GM18951 (cell line): ENCODE measurements at regions not wholly inside any gene's neighbourhood (a gene's known extent, or its start where the extent isn't known, plus 50 kb on each side); places are given as distances from the start of the nearest gene placed in this dataset.
"Not testable (repeated sequence)": the region's sequence is repeated elsewhere in the genome, so short reads cannot be mapped to it uniquely, and the experiment has no call there.

Source experiments
- POLR2A ChIP-seq: IDR thresholded peaks from 4 replicates; pipeline ENCODE4 v1.6.1; 2011; ENCODE audit warnings: mild to moderate bottlenecking; ENCODE audit not compliant: insufficient read length, insufficient read depth; ENCODE audit errors: extremely low read depth
- in situ Hi-C: fragments of 300-500 bp; cut with MboI; formaldehyde crosslinking; loops from one replicate; pipeline ENCODE4 v1.12.0; 2022; ENCODE audit warnings: low sequenced_read_pairs, mixed read lengths, inconsistent platforms; ENCODE audit not compliant: unreplicated experiment

DNA sequence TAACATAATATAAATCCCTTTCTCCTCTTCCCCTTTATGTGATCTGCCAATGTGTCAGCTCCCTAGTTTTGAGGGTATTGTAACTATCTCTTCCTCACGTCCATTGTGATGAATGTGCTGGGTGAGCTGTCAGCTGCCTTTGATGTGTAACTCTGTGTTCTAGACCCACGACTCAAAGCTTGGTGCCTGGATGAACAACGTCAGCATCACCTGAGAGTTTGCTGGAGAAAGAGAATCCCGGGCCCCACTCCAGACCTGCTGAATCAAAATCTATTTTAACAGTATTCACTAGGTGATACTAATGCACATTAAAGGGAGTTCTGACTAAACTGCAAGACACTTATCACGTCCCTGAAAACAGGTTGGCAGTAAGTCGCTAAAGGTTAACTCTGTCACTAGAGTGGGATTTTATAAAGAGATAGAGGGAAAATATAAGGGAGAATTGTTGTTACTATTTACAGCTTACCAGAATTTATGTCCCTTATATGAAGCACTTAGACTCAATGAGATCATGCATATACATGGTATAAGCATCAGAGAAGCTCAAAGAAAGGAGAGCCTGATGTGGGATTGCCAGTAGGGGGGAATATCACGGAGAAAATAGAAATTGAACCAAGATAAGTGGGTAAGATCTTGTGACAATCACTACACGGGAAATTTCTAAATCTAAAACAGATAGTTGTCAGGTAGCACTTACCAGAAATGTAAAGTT, 423.8 kb upstream of the SLC30A5 start:
- TF ChIP-seq POLR2A: no peak
- in situ Hi-C loops: no loop called here

DNA sequence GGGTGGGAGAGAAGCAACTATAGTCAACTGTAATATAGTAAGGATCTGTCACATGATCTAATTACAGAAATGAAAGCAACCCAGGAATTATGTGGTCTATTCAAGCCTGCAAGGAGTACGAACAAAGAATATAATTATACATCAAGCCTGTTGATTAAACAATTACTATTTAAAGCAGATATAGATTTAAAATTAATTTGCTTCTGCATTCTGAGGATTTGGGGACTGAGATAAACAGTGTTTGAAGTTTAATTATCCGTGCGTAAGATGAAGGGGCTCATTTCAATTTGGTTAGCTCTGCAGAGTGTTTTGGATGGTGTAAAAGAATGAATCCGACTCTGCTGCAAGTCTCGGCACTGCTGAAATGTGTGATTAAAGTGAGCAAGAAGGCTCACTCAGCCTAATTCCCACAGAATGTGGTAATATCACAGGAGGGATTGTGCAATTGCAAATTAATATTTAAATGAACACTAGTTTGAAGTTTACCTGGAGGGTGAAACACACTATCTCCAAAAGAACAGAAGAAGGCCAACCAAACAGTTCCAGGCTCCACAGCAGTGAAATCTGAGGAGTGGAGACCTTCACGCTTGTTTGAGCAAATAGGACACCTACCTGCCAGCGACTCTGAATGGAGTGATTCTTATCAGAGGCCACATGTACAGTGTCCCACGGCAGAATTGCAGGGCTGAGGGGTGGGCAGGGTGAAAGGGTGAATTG, 420.6 kb upstream of the SLC30A5 start:
- TF ChIP-seq POLR2A: no peak
- in situ Hi-C loops: no loop called here

DNA sequence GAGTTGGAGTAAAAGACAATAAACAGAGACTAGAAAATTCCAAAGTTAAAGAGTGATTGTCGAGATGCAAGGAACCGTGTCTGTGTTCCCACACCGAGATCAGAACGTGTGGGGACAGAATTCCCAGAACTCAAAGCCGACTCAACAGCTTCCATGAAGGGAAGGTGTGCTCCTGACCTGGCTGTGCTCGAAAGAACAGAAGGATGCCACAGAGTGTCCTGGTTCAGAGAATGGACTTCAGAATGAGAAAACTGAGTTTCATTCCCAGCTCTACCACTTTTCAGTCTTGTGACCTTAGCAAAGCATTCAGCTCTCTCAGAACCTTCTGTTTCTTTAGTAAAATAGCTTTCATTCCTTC, 420.0 kb upstream of the SLC30A5 start:
- in situ Hi-C loops: no loop called here
- no peak for TF ChIP-seq POLR2A

DNA sequence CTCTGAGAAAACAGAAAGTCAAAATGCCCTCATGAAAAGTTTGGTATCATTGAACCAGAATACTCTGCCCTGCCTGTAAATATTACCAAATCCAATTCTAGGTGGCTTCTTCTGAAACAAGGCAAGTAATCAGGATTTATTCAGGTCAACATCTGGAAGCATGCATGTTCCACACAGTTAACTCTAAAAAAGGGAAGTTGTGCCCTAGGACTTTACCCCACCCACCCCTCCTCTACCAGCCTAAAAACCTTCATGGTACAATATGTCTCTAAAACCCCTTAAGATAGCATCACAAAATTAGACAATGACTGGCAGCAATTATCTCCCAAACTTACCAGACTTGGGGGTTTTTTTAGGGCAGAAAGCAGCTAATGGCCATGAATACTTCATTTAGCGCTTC, 414.8 kb upstream of the SLC30A5 start:
- no peak for TF ChIP-seq POLR2A
- in situ Hi-C loops: no loop called here

DNA sequence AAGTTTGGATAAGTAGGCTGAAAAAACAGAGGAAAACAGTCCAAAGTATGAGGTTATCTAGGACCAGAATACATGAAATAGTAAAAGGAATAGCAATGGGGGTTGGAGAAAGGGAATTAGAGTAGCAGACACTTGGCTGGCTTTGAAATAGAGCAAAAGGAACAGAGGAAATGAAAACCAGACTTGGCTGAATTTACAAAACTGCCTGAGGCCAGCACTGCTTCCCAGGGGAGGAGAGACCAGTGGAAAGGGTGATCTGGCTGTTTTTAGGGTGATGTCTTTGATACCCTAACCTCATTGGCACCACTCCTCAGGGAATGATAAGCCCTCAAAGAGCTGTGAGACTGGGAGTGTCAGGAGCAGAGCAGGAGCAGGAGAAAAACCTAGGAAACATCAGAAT, 413.4 kb upstream of the SLC30A5 start:
- no peak for TF ChIP-seq POLR2A
- in situ Hi-C loops: no loop called here

DNA sequence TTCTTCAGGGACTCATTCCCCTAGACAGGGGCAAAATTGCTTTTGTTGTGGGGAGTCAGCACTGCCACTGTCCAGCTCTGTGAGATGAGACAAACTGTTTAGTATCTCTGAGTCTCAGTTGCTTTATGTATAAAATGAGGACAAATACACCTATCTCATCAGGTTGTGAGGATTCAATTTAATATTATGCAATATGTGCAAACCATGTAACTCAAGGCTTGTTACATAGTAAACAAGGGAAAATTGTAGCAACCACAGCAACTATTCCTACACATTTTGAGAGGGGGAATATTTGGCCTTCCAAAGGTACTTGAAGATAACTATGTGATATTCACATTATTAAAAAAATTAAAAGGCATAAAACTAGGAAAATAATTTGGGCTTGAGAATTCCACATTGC, 411.9 kb upstream of the SLC30A5 start:
- in situ Hi-C loops: no loop called here
- no peak for TF ChIP-seq POLR2A

DNA sequence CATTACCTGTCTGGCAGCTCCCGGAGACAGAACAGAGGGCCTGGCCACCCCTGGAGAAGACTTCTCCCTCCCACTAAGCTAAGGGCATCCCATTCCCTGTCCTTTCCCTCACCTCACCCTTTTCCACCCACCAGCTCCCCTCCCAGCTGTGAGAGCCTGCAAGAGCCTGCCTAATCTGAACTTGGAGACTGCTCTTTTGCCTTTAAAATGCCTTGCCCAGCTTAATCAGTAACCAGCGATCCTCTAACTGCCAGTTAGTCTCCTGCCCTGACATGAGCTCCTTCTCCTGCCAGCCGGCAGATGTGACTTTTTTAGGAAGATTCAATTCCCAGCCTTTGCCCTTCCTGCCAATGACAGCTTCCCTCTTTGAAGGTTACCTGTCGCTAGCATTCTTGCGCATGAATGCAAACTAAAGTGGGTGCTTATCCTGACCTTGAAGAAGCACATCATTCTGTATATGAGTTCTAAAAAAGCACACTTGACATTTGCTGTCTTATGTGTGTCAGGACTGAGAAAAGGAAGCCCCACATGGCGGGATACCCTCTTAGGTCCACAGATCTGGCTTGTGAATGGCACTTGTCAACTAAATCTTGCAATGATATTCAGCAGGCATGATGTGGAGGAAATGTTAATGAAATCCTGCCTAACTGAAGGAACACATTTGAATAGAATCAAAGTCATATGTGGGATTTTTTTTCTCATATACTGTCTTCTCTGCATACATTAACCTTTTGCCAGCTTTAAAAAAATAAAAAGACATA, 411.2 kb upstream of the SLC30A5 start:
- in situ Hi-C loops: no loop called here
- no peak for TF ChIP-seq POLR2A

DNA sequence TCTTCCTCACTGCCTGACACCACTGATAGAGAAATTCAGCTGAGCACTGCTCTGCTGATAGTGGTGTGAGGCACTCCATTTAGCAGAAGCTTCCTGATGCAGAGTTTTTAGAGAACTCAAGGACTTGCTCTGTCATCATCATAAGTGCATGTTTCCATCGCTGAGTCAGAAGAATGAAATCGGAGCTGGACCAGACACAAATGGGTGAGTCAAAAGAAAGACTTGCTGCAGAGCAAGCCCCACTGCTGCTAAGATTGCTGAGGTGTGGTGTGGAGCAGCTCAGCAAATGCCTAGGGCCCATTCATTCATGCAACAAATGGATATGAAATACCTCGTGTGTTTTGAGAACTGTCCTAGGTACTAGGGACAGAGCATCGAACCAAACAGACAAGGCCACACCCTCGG, 410.2 kb upstream of the SLC30A5 start:
- TF ChIP-seq POLR2A: no peak
- in situ Hi-C loops: no loop called here

DNA sequence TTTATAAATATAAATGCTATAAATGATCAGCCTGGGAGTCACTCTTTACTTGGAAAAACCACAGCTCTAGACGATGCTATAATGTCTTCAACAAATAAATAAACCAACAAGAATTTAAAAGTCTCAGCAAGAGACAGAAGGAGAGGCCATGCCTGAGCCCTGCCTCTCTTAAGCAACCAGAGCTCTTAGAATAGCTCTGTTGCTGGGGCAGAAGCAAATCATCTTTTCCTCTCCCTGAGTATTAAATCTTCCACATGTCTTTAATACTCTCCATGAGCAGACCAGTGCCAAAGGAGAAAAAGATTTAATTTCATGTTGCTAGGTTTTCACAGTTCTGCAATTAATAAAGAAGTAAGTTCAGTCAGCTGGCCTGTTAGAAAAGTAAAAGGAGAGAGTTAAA, 408.0 kb upstream of the SLC30A5 start:
- in situ Hi-C loops: no loop called here

DNA sequence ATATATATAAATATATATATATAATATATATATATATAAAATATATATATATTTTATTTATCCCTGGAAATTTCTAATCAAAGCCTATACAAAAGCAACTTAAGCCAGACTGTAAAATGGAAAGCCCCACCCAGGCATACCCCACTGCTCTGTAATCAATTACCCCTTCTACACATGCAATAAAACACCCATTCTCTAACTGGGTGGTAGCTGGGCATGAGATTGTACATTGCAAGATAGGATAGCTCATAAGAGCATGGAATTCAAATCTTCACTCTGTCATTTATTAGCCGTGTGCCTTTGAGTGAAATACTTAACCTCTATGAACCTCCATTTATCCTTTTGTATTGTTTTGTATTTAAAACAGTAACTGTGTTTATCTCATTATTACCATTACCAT, 405.3 kb upstream of the SLC30A5 start:
- TF ChIP-seq POLR2A: no peak

More for the DNA sequence above, 408.0 kb upstream of the SLC30A5 start:
- no peak for TF ChIP-seq POLR2A

DNA sequence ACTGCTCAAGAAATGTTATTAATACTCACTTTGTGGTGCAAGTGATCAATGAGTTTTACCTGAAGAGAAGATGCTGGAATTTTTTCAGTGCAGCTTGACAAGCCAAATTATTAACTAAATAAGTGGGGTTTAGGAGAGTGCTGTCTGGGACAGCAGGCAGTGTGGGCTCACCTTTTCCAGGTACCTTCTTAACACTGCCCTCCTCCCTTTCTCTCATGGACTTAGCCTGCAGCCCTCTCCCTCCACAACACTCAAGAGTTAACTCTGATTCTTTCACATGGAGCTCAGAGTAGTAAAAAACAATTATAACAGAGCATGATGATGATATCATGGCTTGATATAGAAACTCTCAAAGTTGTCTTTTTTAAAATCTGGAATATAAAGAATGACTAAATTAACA, 404.8 kb upstream of the SLC30A5 start:
- no peak for TF ChIP-seq POLR2A
- in situ Hi-C loops: no loop called here

More for the DNA sequence above, 405.3 kb upstream of the SLC30A5 start:
- in situ Hi-C loops: no loop called here

DNA sequence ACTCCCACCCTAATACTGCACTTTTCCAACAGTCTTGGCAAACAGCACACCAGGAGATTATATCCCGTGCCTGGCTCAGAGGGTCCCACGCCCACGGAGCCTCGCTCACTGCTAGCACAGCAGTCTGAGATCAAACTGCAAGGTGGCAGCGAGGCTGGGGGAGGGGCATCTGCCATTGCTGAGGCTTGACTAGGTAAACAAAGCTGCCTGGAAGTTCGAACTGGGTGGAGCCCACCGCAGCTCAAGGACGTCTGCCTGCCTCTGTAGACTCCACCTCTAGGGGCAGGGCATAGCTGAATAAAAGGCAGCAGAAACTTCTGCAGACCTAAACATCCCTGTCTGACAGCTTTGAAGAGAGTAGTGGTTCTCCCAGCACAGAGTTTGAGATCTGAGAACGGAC, 401.9 kb upstream of the SLC30A5 start:
- in situ Hi-C loops: not testable (repeated sequence)

DNA sequence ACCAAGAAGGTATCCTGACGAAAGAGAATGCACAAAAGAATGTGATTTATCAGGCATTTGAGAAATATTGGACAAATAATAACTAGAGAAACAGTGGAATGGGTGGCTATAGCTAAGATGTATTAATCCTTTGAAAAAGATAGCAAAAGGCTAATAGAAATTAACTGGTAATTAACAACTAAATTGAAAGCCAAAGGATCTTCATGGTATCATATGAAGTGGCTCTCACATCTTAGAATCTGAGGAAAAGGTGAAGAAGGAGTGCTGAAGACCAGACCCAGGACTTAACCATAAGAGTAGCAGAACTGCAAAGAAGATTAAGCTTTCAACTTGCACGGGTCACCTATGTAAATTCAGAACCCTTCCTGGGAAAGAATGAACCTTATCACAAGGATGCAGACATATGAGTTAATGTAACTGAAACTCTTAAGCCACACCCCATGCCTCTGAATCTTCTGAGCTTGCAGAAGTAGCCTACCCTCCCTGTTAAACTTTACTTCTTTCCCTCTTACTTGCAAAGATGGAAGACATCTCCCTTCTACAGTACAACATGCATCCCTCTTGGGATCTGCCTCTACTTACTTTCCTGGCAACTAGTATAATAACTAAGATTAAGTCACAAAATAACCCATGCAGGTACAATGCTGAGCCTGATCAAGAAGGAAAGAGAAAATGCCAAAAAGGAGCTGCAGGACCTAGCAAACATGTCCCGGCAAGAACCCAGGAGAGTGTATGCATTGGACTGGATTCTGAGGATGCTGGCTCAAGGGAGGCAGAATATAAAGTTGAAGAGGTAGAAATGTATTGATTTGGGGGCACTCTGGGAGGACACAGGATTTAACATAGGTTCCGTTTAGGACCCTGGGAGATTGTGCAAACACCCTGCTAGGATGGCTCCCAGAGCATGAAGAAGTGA, 395.5 kb upstream of the SLC30A5 start:
- TF ChIP-seq POLR2A: no peak
- in situ Hi-C loops: no loop called here
